ENCODE measurements at regions not wholly inside any gene's neighbourhood (a gene's known extent, or its start where the extent isn't known, plus 50 kb on each side); places are given as distances from the start of the nearest gene placed in this dataset.

DNA sequence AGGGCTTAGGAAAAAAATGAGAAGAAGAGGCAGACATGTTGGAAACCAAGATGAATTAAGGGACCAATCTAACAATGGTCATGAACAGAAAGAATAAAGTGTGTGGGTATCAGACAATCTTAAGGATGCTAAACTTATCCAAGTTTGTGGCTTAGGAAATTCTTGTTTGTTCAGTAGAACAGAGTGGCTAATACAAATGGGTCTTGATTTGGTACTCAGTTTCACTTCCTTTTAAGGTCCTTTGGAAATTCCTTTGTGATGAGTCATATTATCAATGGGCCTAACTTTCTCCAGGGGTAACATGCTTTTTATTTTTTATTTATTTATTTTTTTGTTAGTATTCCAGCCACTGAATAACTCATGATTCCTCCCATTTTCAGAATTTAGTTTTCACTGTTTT, 1154.7 kb upstream of the FLRT2 start:
- no peaks in the 10 kb centered on the region for H3K9me2 ChIP-seq (ENCODE audit: insufficient read depth, low read length)
- ChIA-PET CTCF (ENCODE audit: unreplicated experiment) (no interaction called here), POLR2A (no interaction called here)
- no TSS peak for BruUV-seq (replicated peaks)
- no peaks in the 10 kb centered on the region for H3K36me3 ChIP-seq (ENCODE audit: insufficient read depth, low read length)
- intact Hi-C loops (cut with micrococcal nuclease; ENCODE audit: unreplicated experiment): no loop called here
- no peaks in the 10 kb centered on the region for H4K20me1 ChIP-seq (ENCODE audit: insufficient read depth, low read length)
- H2AFZ ChIP-seq (ENCODE audit: low read length): no peak overlapping the region
- DNase-seq (ENCODE audit: low spot score): no peak
- H3K79me2 ChIP-seq (ENCODE audit: insufficient read depth, low read depth, low read length): no peaks in the 10 kb centered on the region
- no peak overlapping the region for H3K4me2 ChIP-seq (ENCODE audit: low read length)
- H3K27ac ChIP-seq (ENCODE audit: low read depth, low read length, poor library complexity, severe bottlenecking): no peak overlapping the region
- no peak overlapping the region for H3K4me3 ChIP-seq (ENCODE audit: low read depth, low read length, poor library complexity, severe bottlenecking)
- H3K4me1 ChIP-seq (ENCODE audit: insufficient read depth, low read length, poor library complexity, severe bottlenecking): no peaks in the 10 kb centered on the region
- TF ChIP-seq CTCF (conservative IDR thresholded peaks at IDR 0.05; ENCODE audit: low read length): no peak
- no peak for TF ChIP-seq EZH2phosphoT487 (IDR thresholded peaks at IDR 0.05; ENCODE audit: borderline replicate concordance, low read depth, low read length)
- H3K9me3 ChIP-seq (ENCODE audit: low read length): no peaks in the 10 kb centered on the region

DNA sequence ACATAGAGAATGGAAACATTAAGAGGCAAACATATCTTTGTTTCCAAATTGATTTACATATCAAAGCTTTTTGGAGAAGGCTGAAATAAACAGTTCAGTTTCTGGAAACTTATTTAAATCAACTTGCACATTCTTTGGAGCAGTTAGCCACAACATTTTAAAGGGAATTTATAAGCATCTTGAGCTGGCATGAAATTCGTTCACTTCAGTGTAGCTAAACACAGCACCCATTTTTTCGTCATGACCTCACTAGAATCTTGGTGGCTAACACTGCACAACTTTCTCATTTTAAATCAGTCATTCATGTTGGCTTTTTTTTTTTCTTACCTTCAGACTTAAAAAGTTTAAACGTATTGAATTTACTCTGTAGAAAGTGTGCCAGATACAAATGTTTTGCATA, 1139.9 kb upstream of the FLRT2 start:
- no peak for DNase-seq (ENCODE audit: low spot score)
- no peaks in the 10 kb centered on the region for H3K9me3 ChIP-seq (ENCODE audit: low read length)
- H3K27ac ChIP-seq (ENCODE audit: low read depth, low read length, poor library complexity, severe bottlenecking): no peak overlapping the region
- ChIA-PET CTCF (ENCODE audit: unreplicated experiment) (no interaction called here), POLR2A (interaction anchor here (0.6 kb wide), 1 partner anchor 265 kb away, joined by 3 read pairs; no protein-coding TSS in a partner anchor)
- intact Hi-C loops (cut with micrococcal nuclease; ENCODE audit: unreplicated experiment): no loop called here
- no peak overlapping the region for H3K4me3 ChIP-seq (ENCODE audit: low read depth, low read length, poor library complexity, severe bottlenecking)
- H3K9me2 ChIP-seq (ENCODE audit: insufficient read depth, low read length): no peaks in the 10 kb centered on the region
- no peak overlapping the region for H2AFZ ChIP-seq (ENCODE audit: low read length)
- no peaks in the 10 kb centered on the region for H3K4me1 ChIP-seq (ENCODE audit: insufficient read depth, low read length, poor library complexity, severe bottlenecking)
- H3K79me2 ChIP-seq (ENCODE audit: insufficient read depth, low read depth, low read length): no peaks in the 10 kb centered on the region
- TF ChIP-seq EZH2phosphoT487 (IDR thresholded peaks at IDR 0.05; ENCODE audit: borderline replicate concordance, low read depth, low read length): no peak
- TF ChIP-seq CTCF (conservative IDR thresholded peaks at IDR 0.05; ENCODE audit: low read length): no peak
- BruUV-seq (replicated peaks): no TSS peak
- no peaks in the 10 kb centered on the region for H4K20me1 ChIP-seq (ENCODE audit: insufficient read depth, low read length)
- no peaks in the 10 kb centered on the region for H3K36me3 ChIP-seq (ENCODE audit: insufficient read depth, low read length)
- H3K4me2 ChIP-seq (ENCODE audit: low read length): no peak overlapping the region

GRCh38 chr14:84397631-84398030, 1132.3 kb upstream of the FLRT2 start:
- Histone ChIP-seq H3K9me2 (ENCODE audit: insufficient read depth, low read length) (no peaks in the 10 kb centered on the region), H3K9me3 (ENCODE audit: low read length) (no peaks in the 10 kb centered on the region), H3K79me2 (ENCODE audit: insufficient read depth, low read depth, low read length) (no peaks in the 10 kb centered on the region), H3K4me2 (ENCODE audit: low read length) (no peak overlapping the region), H3K36me3 (ENCODE audit: insufficient read depth, low read length) (no peaks in the 10 kb centered on the region), H2AFZ (ENCODE audit: low read length) (no peak overlapping the region), H4K20me1 (ENCODE audit: insufficient read depth, low read length) (no peaks in the 10 kb centered on the region), H3K4me3 (ENCODE audit: low read depth, low read length, poor library complexity, severe bottlenecking) (no peak overlapping the region), H3K4me1 (ENCODE audit: insufficient read depth, low read length, poor library complexity, severe bottlenecking) (no peaks in the 10 kb centered on the region), H3K27ac (ENCODE audit: low read depth, low read length, poor library complexity, severe bottlenecking) (no peak overlapping the region)
- ChIA-PET CTCF (ENCODE audit: unreplicated experiment) (no interaction called here), POLR2A (no interaction called here)
- no peak for TF ChIP-seq EZH2phosphoT487 (IDR thresholded peaks at IDR 0.05; ENCODE audit: borderline replicate concordance, low read depth, low read length)
- TF ChIP-seq CTCF (conservative IDR thresholded peaks at IDR 0.05; ENCODE audit: low read length): no peak
- intact Hi-C loops (cut with micrococcal nuclease; ENCODE audit: unreplicated experiment): no loop called here
- DNase-seq (ENCODE audit: low spot score): no peak
- BruUV-seq (replicated peaks): no TSS peak

Data from OCI-LY7 (cell line).